SK-N-SH (cell line): ENCODE measurements at regions not wholly inside any gene's neighbourhood (a gene's known extent, or its start where the extent isn't known, plus 50 kb on each side); places are given as distances from the start of the nearest gene placed in this dataset.

Source experiments
- EP300 ChIP-seq, 2 experiments: IDR thresholded peaks; 2 replicates each; pipeline versions ENCODE4 v1.4.0 to v1.6.1; 2012; ENCODE audit warnings: borderline replicate concordance in 1 of 2, low read depth in 1 of 2, low read length in 1 of 2
- EZH2phosphoT487 ChIP-seq: fragments of 200-600 bp; sonication (generic); IDR thresholded peaks from 2 replicates; pipeline ENCODE4 v1.6.1; 2017; ENCODE audit warnings: low read depth, mixed run types, mild to moderate bottlenecking, antibody characterized with exemption, moderate library complexity, borderline replicate concordance
- FOXJ3 ChIP-seq: sonication (generic); formaldehyde crosslinking; IDR thresholded peaks from 2 replicates; pipeline ENCODE4 v1.5.1; 2020; ENCODE audit warnings: mild to moderate bottlenecking, missing genetic modification reagents
- JUND ChIP-seq: IDR thresholded peaks from 2 replicates; pipeline ENCODE4 v1.4.0; 2012
- MEF2A ChIP-seq: IDR thresholded peaks from 2 replicates; pipeline ENCODE4 v1.4.0; 2012; ENCODE audit warnings: low read depth, borderline replicate concordance
- MXI1 ChIP-seq: IDR thresholded peaks from 2 replicates; pipeline ENCODE4 v1.6.1; 2012; ENCODE audit warnings: mild to moderate bottlenecking, low read depth, low read length, improper control_type of control experiment
- POLR2AphosphoS5 ChIP-seq: IDR thresholded peaks from 2 replicates; pipeline ENCODE4 v1.6.1; 2012; ENCODE audit warnings: low read depth, low read length
- RAD21 ChIP-seq: IDR thresholded peaks from 2 replicates; pipeline ENCODE4 v1.6.1; 2012; ENCODE audit warnings: mild to moderate bottlenecking, low read length
- RFX5 ChIP-seq: IDR thresholded peaks from 2 replicates; pipeline ENCODE4 v1.6.1; 2012; ENCODE audit warnings: mild to moderate bottlenecking, improper control_type of control experiment, low read length
- SIN3A ChIP-seq: IDR thresholded peaks from 2 replicates; pipeline ENCODE4 v1.6.1; 2012; ENCODE audit warnings: low read depth, mild to moderate bottlenecking, low read length, moderate library complexity, borderline replicate concordance
- TAF1 ChIP-seq: IDR thresholded peaks from 2 replicates; pipeline ENCODE4 v1.6.1; 2012; ENCODE audit warnings: low read depth, mild to moderate bottlenecking, low read length, moderate library complexity, borderline replicate concordance
- TCF12 ChIP-seq: IDR thresholded peaks from 2 replicates; pipeline ENCODE4 v1.4.0; 2012
- TF ChIP-seq, protein P1 (sequence below): fragments of 200-600 bp; sonication (generic); IDR thresholded peaks from 2 replicates; pipeline ENCODE4 v1.6.1; 2017; ENCODE audit warnings: antibody characterized with exemption, mild to moderate bottlenecking, moderate library complexity

DNA sequence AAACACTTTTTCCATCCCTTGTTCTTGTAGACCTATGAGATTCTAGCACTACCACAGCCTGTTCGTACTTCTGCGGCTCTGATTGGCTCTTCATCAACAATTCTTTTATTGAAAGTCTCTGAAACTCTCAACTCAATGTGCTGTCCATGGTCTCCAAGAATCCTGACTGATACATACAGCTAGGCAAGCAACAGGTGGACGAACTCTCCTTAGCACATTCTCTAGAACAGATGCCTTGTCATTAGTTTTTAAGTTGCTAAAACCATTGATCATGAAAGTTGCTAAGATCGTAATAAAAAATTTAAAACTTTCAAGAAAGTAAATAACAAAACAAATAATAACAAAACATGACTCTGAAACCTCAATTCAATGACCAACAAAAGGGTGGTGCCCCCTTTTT lies 210.5 kb downstream of the EPHA4 start:
- TF ChIP-seq, protein P1, sequence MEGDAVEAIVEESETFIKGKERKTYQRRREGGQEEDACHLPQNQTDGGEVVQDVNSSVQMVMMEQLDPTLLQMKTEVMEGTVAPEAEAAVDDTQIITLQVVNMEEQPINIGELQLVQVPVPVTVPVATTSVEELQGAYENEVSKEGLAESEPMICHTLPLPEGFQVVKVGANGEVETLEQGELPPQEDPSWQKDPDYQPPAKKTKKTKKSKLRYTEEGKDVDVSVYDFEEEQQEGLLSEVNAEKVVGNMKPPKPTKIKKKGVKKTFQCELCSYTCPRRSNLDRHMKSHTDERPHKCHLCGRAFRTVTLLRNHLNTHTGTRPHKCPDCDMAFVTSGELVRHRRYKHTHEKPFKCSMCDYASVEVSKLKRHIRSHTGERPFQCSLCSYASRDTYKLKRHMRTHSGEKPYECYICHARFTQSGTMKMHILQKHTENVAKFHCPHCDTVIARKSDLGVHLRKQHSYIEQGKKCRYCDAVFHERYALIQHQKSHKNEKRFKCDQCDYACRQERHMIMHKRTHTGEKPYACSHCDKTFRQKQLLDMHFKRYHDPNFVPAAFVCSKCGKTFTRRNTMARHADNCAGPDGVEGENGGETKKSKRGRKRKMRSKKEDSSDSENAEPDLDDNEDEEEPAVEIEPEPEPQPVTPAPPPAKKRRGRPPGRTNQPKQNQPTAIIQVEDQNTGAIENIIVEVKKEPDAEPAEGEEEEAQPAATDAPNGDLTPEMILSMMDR = no peak
- TF ChIP-seq FOXJ3 (CRISPR knock-in tag) (no peak), MEF2A (no peak), TAF1 (no peak), EZH2phosphoT487 (no peak), MXI1 (no peak), RAD21 (no peak), SIN3A (no peak), TCF12 (no peak), RFX5 (no peak), EP300 (IDR thresholded peaks at IDR 0.05; ENCODE audit: borderline replicate concordance in 1 of 2, low read depth in 1 of 2, low read length in 1 of 2) (no peak), JUND (no peak), POLR2AphosphoS5 (no peak)
